BLaER1 (cell line): ENCODE measurements at regions not wholly inside any gene's neighbourhood (a gene's known extent, or its start where the extent isn't known, plus 50 kb on each side); places are given as distances from the start of the nearest gene placed in this dataset.

Source experiments
- H3K27ac ChIP-seq: shearing (Covaris generic); formaldehyde crosslinking; 2 replicates; pipeline ENCODE4 v1.8.1; 2022
- H3K27me3 ChIP-seq: shearing (Covaris generic); formaldehyde crosslinking; 2 replicates; pipeline ENCODE4 v1.8.1; 2022
- H3K36me3 ChIP-seq: shearing (Covaris generic); formaldehyde crosslinking; 2 replicates; pipeline ENCODE4 v1.8.1; 2022
- H3K4me1 ChIP-seq: shearing (Covaris generic); formaldehyde crosslinking; 2 replicates; pipeline ENCODE4 v1.8.1; 2022
- H3K4me2 ChIP-seq: shearing (Covaris generic); formaldehyde crosslinking; 2 replicates; pipeline ENCODE4 v1.8.1; 2022
- H3K4me3 ChIP-seq: shearing (Covaris generic); formaldehyde crosslinking; 2 replicates; pipeline ENCODE4 v1.8.1; 2022
- H3K9ac ChIP-seq: shearing (Covaris generic); formaldehyde crosslinking; 2 replicates; pipeline ENCODE4 v1.8.1; 2022
- H3K9me3 ChIP-seq: shearing (Covaris generic); formaldehyde crosslinking; 2 replicates; pipeline ENCODE4 v1.8.1; 2022
- H4K20me1 ChIP-seq: shearing (Covaris generic); formaldehyde crosslinking; 2 replicates; pipeline ENCODE4 v1.8.1; 2022
- Cebpa-rat ChIP-seq: shearing (Covaris generic); IDR thresholded peaks from 2 replicates; pipeline ENCODE4 v1.8.1; 2022

DNA sequence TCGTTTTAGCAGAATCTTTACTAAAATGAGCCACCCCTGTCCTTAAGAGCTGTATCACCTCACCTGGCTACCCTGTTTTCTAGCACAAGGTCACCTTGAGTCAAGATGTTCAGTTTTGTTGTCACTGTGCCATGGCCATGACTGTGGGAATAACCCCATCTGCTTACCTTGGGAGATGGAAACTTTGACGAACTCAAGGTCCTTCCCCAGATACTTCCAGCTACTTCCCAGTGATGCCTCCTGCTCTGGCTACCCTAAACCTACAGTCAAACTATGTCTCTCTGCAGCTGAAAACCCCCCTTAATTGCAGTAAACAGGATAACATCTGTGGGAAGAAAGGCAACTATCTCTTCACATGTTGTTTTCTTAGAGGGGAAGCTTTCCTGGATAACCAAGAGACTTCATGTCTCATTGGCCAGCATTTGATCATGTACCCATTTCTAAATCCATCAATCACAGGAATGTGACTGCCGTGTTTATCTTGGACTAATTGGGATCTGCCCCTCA lies 89.5 kb upstream of the C1orf21 start:
- H3K36me3 ChIP-seq = no peaks in the 10 kb centered on the region
- H3K9ac ChIP-seq = no peak overlapping the region
- H3K27ac ChIP-seq = peak overlapping the region; percentile 65
- H3K9me3 ChIP-seq = peaks cover 15% of the 10 kb centered on the region
- no peaks in the 10 kb centered on the region for H4K20me1 ChIP-seq
- H3K27me3 ChIP-seq = no peaks in the 10 kb centered on the region
- TF ChIP-seq Cebpa-rat = no peak
- no peak overlapping the region for H3K4me3 ChIP-seq
- peaks cover 25% of the 10 kb centered on the region for H3K4me1 ChIP-seq
- peak overlapping the region; percentile 64 for H3K4me2 ChIP-seq

DNA sequence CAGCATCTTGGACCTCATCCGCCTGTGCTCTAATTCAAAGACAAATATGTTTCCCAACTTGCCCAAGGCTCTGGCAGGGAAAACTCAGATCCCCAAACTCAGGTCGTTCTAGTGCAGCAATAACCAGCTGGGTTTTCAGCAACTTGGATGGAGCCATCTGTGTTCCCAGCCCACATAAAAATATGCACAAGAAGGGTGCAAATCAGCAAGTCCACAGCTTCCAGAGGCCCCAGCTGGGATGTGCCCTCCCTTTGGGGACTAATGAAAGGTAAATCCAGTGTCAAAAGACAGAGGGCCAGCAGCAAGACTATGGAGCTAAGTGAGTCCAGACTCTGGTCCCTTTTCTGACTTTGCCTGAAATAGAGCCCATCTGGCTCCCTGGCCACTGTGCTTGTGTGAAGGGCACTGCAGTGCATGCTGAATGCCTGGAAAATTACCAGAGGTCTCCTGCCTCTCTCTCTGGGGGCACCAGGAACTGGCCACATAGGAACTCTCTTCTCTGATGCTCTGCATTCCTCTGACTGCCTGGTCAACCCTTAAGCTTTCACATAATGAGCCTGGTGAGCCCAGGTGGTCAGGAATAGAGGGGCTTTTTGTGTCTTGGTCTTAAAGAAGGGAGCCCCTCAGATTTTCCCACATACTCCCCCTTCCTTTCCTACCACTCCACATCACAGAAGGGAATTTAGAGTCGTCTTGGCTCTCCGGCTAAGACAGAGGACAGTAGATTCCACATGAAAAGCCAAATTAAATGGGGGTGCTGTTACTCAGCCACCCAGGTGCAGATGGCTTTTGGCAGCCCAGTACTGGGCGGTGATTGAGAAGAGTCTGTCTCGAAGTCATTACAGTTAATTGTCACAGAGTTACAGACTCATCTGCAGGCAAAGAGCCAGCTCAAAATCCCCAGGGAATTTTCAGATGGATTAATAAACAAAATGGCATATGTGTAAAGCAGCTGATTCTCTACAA lies 88.1 kb upstream of the C1orf21 start:
- no peak overlapping the region for H3K27ac ChIP-seq

DNA sequence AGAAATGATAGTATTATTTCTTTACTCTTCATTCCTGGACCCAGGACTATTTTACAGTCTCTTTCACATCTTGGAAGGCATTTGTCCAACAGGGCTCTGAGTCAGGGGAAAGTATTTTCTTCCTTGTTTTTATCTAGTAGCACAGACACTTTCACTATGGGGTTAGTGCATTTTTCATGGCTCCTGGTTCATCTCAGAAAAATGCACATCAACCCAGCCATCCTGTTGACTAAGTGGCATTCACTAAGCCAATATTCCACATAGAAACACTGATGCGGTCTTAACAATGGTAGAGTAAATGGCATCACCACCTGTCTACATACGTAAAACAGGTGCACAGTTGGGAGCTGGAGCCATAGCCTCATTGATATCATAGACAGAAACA lies 87.4 kb upstream of the C1orf21 start:
- Histone ChIP-seq H3K9ac (no peak overlapping the region), H3K27me3 (no peaks in the 10 kb centered on the region), H3K4me2 (no peak overlapping the region), H3K9me3 (peaks cover 3% of the 10 kb centered on the region; the same call in 1 of the 2 replicates), H4K20me1 (no peaks in the 10 kb centered on the region), H3K36me3 (no peaks in the 10 kb centered on the region), H3K4me1 (peaks cover 25% of the 10 kb centered on the region), H3K4me3 (no peak overlapping the region), H3K27ac (no peak overlapping the region)
- no peak for TF ChIP-seq Cebpa-rat

More for the DNA sequence above, 88.1 kb upstream of the C1orf21 start:
- H3K27me3 ChIP-seq = no peaks in the 10 kb centered on the region
- no peak overlapping the region for H3K9ac ChIP-seq
- H3K4me1 ChIP-seq = peaks cover 25% of the 10 kb centered on the region
- H4K20me1 ChIP-seq = no peaks in the 10 kb centered on the region
- no peak for TF ChIP-seq Cebpa-rat
- H3K9me3 ChIP-seq = peaks cover 7% of the 10 kb centered on the region; the same call in 1 of the 2 replicates
- H3K36me3 ChIP-seq = no peaks in the 10 kb centered on the region
- H3K4me2 ChIP-seq = no peak overlapping the region
- H3K4me3 ChIP-seq = no peak overlapping the region

DNA sequence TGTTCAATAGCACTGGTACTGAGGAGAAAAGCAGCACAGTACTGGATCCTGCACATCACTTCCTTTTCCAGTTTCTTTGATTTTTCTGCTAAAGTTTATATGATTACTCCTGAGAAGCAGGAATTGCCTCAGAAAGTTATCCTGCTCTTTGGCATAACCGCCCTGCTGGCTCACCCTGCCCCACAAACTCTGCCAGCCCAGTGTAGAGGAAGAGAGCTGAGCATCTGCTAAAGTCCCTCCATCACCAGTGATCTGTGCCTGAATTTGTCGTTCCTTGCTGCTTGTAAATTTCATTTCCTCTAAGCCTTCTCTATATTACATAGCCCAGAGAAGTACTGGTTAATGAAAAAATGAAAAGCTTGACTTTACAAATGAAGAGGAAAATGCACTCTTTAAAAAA lies 87.0 kb upstream of the C1orf21 start:
- Histone ChIP-seq H3K27me3 (no peaks in the 10 kb centered on the region), H3K9ac (no peak overlapping the region), H4K20me1 (no peaks in the 10 kb centered on the region), H3K36me3 (no peaks in the 10 kb centered on the region), H3K4me3 (no peak overlapping the region), H3K4me2 (no peak overlapping the region), H3K27ac (no peak overlapping the region), H3K9me3 (no peaks in the 10 kb centered on the region), H3K4me1 (peaks cover 25% of the 10 kb centered on the region)
- no peak for TF ChIP-seq Cebpa-rat

DNA sequence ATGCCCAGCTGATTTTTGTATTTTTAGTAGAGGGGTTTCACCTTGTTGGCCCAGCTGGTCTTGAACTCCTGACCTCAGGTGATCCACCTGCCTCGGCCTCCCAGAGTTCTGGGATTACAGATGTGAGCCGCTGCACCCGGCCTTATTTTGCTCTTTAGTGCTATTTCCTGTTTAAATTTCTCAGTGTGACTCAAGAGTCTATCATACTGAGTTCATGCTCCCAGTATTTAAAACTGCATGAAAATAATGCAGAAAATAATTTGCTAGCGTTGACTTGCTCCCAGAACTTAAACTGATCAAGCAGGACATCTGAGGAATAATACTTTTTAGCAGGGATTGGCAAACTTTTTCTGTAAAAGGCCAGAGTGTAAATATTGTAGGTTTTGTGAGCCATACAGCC lies 86.4 kb upstream of the C1orf21 start:
- Histone ChIP-seq H3K27ac (no peak overlapping the region), H3K9ac (no peak overlapping the region), H3K36me3 (no peaks in the 10 kb centered on the region), H3K4me2 (no peak overlapping the region), H3K4me1 (peaks cover 25% of the 10 kb centered on the region), H3K27me3 (no peaks in the 10 kb centered on the region), H3K4me3 (no peak overlapping the region), H3K9me3 (no peaks in the 10 kb centered on the region), H4K20me1 (no peaks in the 10 kb centered on the region)
- no peak for TF ChIP-seq Cebpa-rat

DNA sequence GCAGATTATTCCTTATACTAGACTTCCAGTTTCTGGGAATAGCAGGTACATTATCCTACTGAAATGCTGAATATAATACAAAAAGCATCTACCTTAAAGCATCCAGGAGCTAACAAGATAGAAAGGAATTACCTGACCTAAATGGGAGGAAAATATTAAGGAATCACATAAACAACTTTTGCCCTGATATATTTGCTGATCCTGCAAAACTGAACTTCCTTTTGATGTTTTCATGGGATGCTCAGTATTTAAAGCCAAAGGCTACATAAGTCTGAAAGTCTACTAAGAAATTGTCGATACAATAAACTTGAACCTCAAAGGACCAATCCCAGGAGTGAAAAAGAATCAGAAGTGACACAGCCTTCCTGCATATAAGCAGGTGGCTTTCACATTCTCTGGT lies 85.6 kb upstream of the C1orf21 start:
- Histone ChIP-seq H3K27me3 (no peaks in the 10 kb centered on the region), H3K4me3 (no peak overlapping the region), H3K9me3 (no peaks in the 10 kb centered on the region), H3K9ac (no peak overlapping the region), H3K4me1 (peaks cover 21% of the 10 kb centered on the region), H3K27ac (no peak overlapping the region), H3K4me2 (no peak overlapping the region), H3K36me3 (no peaks in the 10 kb centered on the region), H4K20me1 (no peaks in the 10 kb centered on the region)
- no peak for TF ChIP-seq Cebpa-rat

DNA sequence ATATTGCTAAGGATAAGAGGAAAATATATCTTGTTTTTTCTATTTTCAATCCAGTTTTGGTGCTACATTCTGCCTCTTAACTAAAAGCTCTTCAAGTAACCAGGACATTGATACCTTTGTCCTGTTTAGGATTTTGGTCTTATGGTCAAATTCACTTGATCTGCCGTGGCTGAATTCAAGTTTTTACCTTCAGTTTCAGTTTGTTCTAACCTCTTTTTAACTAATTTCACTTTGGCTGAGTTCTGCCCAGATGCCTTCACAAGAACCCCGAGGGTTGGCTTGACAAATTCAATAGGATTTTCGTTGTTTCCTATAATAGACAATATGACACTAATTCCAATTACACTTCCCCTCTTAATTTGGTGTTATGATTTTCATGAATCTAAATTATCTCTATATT lies 84.5 kb upstream of the C1orf21 start:
- Histone ChIP-seq H3K27me3 (no peaks in the 10 kb centered on the region), H4K20me1 (no peaks in the 10 kb centered on the region), H3K9me3 (no peaks in the 10 kb centered on the region), H3K36me3 (no peaks in the 10 kb centered on the region), H3K4me2 (no peak overlapping the region), H3K27ac (no peak overlapping the region), H3K9ac (no peak overlapping the region), H3K4me1 (peaks cover 10% of the 10 kb centered on the region), H3K4me3 (no peak overlapping the region)
- TF ChIP-seq Cebpa-rat = no peak

DNA sequence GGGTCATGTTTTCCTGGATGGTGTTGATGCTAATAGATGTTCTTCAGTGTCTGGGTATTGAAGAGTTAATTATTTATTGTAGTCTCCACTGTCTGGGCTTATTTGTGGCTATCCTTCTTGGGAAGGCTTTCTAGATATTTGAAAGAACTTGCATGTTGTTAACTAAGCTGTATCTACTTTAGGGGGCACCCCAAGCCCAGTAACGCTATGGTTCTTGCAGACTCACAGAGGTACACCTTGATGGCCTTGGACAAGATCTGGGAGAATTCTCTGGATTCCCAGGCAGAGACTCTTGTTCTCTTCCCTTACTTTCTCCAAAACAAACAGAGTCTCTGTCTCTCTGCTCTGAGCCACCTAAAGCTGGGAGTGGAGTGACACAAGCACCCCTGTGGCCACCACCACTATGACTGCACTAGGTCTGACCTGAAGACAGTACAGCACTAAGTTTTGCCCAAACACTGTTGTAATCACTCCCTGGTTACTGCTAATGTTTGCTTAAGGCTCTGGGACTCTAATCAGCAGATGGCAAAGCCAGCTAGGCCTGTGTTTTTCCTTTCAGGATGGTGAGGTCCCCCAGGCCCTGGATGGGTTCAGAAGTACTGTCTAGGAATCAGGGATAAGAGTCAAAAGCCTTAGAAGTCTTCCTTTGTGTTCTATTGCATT lies 76.5 kb upstream of the C1orf21 start:
- Histone ChIP-seq H3K27ac (no peak overlapping the region), H3K9me3 (no peaks in the 10 kb centered on the region), H3K4me1 (no peaks in the 10 kb centered on the region), H3K9ac (no peak overlapping the region), H3K27me3 (no peaks in the 10 kb centered on the region), H3K4me3 (no peak overlapping the region), H4K20me1 (no peaks in the 10 kb centered on the region), H3K36me3 (no peaks in the 10 kb centered on the region), H3K4me2 (no peak overlapping the region)
- no peak for TF ChIP-seq Cebpa-rat

GRCh38 chr1:184311580-184311979 lies 75.2 kb upstream of the C1orf21 start:
- no peaks in the 10 kb centered on the region for H3K4me1 ChIP-seq
- no peak for TF ChIP-seq Cebpa-rat
- H3K9ac ChIP-seq = no peak overlapping the region
- H3K4me3 ChIP-seq = no peak overlapping the region
- no peaks in the 10 kb centered on the region for H3K27me3 ChIP-seq
- H3K36me3 ChIP-seq = no peaks in the 10 kb centered on the region
- no peaks in the 10 kb centered on the region for H3K9me3 ChIP-seq
- no peak overlapping the region for H3K27ac ChIP-seq
- H3K4me2 ChIP-seq = no peak overlapping the region
- H4K20me1 ChIP-seq = no peaks in the 10 kb centered on the region

- Histone ChIP-seq H4K20me1 (no peaks in the 10 kb centered on the region), H3K27ac (no peak overlapping the region), H3K4me1 (no peaks in the 10 kb centered on the region), H3K4me2 (no peak overlapping the region), H3K27me3 (no peaks in the 10 kb centered on the region), H3K9me3 (no peaks in the 10 kb centered on the region), H3K9ac (no peak overlapping the region), H3K36me3 (no peaks in the 10 kb centered on the region), H3K4me3 (no peak overlapping the region)
- TF ChIP-seq Cebpa-rat = no peak
Observed at GRCh38 chr1:184315254-184315653, 71.6 kb upstream of the C1orf21 start.
